Fibroblast of skin of right quadriceps (primary cell): ENCODE measurements at regions not wholly inside any gene's neighbourhood (a gene's known extent, or its start where the extent isn't known, plus 50 kb on each side); places are given as distances from the start of the nearest gene placed in this dataset.
A peak's percentile ranks its signal among the peaks of the same experiment; 100 is the strongest.
"Not testable (repeated sequence)": the region's sequence is repeated elsewhere in the genome, so short reads cannot be mapped to it uniquely, and the experiment has no call there.

Experiments
- DNase-seq: peaks from one replicate; pipeline ENCODE4 v3.0.0-alpha.2; 2013

DNA sequence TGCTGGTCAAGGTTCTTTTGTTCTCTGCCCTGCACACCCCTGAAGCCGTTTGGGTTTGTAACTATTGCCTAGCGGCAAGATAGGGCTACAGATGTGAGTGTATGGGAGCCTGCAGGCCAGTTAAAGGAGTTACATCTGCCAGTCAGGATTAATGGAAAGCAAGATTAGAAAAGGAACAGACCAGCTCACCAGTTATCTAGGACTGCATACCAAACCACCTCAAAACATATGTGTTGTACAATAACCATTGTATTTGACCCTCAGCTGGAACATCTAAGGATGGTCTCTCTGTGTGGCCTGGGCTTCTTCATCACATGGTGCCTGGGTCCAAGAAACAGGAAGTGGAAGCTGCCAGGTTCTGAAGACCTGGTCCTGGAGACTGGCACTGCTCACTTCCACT lies 52.5 kb upstream of the FBXO28 start:
- no peak for DNase-seq

DNA sequence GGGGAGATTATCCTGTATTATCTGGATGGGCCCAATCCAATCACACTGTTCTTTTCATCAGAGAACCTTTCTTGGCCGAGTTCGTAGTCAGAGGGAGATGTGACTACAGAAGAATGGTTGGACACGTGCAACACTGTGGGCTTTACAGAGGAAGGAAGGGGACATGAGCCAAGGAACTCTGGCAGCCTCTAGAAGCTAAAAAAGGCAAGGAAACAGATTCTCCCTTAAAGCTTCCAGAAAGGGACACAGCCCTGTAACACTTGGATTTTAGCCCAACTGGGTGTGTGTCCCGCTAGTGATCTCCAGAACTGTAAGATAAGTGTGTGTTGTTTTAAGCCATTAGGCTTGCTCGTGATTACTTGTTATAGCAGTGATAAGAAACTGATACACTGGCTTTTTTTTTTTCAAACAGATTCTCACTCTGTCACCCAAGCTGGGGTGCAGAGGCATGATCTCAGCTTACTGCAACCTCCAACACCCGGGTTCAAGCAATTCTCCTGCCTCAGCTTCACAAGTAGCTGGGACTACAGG lies 53.9 kb upstream of the FBXO28 start:
- DNase-seq: no peak

GRCh38 chr1:224058303-224058702 lies 55.6 kb upstream of the FBXO28 start:
- DNase-seq: peak; percentile 58

DNA sequence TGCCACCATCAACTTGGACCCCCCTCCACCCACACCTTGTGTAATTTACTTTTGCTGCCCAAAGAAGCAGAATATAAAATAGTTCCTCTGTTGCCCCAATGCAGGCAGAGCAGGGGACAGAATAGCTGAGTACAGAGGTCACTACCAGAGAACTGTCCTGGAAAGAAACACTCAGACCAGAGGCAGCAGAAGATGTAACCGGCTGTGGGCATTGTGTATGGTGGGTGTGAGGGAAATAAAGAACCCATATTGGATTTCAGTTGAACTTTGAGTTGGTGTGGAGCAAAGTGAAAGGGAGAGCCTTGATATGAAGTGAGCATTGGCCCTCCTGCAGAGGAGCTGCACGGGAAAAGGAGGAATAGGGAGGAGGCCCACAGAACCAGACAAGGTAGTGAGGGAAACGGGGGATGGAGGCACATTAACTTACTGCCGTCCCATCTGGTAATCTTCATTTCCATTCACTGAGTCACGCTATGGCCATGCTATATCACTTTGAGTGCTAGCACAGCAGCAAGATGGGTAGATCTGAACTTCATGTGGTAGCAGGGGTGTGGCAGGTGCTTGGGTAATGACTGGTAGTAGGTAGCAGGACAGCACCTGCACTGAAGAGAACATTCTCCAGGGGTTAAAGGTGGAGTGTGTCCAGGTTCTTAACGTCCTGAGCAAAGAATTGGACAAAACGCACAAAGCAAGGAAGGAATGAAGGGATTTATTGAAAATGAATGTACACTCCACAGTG lies 56.3 kb upstream of the FBXO28 start:
- DNase-seq: peak; percentile 11

DNA sequence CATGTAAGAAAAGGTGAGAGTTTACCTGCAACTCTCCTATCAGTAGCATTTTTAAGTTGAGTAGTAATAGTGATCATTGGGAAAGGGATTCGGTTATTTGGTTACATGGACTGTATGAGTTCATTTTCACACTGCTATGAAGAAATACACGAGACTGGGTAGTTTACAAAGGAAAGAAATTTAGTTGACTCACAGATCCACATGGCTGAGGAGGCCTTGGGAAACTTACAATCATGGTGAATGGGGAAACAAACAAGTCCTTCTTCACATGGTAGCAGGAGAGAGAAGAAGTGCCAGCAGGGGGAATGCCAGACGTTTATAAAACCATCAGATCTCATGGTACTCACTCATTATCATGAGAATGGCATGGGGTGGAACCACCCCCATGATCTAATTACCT lies 59.3 kb upstream of the FBXO28 start:
- DNase-seq: no peak

DNA sequence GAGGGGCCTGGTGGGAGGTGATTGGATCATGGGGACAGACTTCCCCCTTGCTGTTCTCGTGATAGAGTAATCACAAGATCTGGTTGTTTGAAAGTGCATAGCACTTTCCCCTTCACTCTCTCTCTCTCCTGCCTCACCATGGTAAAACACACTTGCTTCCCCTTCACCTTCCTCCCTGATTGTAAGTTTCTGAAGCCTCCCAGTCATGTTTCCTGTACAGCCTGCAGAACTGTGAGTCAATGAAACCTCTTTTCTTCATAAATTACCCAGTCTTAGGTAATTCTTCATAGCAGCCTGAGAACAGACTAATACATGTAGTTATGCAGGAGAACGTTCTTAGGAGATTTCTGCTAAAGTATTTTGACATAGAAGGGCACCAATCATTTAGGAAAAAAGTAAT lies 59.9 kb upstream of the FBXO28 start:
- DNase-seq: no peak

- DNase-seq: no peak
Observed at GRCh38 chr1:224053456-224053855, 60.5 kb upstream of the FBXO28 start.

GRCh38 chr1:224052772-224053171 lies 61.1 kb upstream of the FBXO28 start:
- peak; percentile 61 for DNase-seq

DNA sequence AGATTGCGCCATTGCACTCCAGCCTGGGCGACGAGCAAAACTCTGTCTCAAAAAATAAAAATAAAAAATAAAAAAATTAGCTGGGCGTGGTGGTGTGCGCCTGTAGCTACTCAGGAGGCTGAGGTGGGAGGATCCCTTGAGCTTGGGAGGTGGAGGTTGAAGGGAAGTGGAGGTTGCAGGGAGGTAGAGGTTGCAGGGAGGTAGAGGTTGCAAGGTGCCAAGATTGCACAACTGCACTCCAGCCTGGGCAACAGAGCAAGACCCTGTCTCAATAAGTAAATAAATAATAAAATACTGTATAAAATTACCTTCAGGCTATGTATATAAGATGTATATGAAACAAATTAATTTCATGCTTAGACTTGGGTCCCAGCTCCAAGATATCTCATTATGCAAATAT lies 62.1 kb upstream of the FBXO28 start:
- DNase-seq: not testable (repeated sequence)

DNA sequence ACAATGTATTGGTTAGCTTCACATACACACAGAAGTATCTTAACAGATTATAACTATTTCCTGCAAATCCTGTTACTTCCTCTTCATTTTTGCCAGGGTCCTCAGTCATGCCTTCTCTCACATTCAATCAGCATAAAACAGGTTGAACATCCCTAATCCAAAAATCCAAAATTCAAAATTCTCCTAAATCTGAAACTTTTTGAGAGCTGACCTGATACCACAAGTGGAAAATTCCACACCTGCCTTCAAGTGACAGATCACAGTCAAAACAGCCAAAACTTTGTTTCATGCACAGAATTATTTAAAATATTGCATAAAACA lies 62.9 kb upstream of the FBXO28 start:
- no peak for DNase-seq

- peak; percentile 43 for DNase-seq
Observed at GRCh38 chr1:224047538-224047937, 66.4 kb upstream of the FBXO28 start.

DNA sequence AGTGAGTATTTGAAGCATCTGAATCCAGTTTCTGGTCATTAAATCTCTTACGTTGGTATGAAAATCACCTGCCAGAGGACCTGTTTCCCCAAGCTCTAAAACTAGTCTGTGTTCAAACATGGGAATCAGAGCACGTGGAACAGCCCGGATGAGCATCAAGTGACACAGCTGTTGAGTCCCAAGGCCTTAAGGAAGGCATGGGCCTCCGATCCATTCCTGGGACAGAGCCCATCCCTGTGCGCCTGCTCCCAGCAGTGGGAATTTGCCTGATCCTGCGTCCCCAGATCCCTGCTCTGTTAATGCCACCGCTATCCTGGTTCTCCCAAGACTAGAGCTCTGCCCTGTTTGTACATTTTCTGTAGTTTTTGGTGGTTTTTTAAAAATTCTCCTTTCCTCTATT lies 68.4 kb upstream of the FBXO28 start:
- no peak for DNase-seq

DNA sequence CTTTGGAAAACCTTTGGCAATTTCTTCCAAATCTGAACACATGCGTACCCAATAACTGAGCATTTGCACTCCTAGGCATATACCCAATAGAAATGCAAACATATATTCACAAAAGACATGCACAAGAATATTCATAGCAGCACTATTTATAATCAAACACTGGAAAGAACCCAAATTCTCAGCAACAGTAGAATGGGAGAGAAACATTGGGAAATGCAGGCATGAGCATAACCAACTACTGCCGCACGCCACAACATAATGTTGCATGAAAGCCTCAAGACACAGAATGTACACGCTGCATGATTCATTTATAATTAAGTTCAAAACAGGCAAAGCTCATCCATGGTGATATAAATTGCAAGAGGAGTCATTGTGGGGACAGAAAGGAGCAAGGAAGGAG lies 69.5 kb upstream of the FBXO28 start:
- no peak for DNase-seq

DNA sequence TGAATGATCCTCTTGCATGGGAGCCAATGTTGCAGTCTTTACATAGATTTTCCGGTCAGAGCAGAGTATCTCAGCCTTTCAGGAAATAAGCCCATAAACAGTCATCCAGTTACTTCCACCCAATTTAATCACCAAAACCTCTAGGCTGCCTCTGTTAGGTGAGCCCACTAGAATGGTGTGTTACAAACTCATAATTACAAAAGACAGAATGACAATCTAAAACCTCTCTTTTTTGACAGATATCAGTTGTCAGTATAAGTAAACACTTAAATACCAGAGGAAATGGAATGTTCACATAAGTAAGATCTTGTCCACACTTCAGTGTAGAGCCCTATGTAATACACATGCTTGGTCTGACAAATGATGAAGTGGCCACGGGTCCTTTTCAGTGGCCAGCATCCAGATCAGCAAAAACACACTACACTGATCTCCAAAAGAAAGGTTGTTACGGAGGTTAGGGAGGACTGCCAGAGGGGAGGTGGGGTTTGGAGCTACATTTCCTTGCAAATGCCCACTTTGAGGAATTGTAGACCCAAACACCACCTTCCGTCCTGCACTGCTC lies 71.3 kb upstream of the FBXO28 start:
- no peak for DNase-seq

GRCh38 chr1:224041032-224041431 lies 72.9 kb upstream of the FBXO28 start:
- no peak for DNase-seq

DNA sequence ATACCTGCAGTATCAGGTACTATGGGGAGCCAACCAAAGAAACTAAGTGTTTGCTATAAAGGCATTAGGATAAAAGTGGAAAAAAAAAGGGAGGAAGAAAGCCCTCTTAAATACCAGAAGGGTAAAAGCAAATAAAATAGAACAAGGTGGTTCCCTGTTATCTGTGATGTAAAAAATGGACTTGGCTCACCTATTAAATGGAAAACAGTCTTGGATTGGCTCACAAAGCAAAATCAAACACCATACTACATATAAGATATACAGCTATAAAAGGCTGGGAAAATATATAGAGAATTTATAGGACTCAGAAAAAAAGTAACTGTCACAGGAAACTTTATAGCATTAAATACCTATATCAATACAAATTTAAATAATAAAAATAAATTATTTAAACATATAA lies 73.5 kb upstream of the FBXO28 start:
- not testable (repeated sequence) for DNase-seq

DNA sequence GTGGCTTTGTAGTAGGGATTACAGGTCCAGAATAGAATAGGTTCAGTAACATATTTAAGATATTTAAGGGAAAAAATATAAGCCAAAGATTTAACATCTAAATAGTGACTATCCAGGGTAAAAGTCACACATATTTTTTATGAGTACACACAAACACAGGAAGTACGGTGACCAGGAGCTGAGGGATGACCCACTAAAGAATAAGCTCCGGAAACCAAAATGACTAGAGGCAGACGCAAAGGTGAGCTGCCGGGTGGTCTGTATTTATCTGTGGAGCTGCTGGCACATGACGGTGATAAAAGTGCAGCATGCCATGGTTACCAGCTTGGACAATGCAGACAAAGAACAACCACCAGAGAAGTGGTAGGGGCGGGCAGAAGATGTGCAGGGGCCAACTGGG lies 73.9 kb upstream of the FBXO28 start:
- not testable (repeated sequence) for DNase-seq

GRCh38 chr1:224038832-224039231 lies 75.1 kb upstream of the FBXO28 start:
- DNase-seq: not testable (repeated sequence)

DNA sequence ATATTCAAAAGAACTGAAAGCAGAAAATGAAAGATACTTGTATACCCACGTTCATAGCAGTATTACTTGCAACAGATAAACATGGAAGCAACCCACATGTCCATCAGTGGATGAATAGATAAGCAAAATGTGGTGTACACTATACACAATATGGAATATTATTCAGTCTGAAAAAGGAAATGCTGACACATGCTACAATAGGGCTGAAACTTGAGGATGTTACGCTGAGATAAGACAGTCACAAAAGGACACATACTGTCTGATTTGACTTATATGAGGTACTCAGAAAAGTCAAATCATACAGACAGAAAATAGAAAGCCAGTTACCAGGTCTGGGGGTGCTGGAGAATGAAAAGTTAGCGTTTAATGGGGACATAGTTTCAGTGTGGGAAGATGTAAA lies 76.5 kb upstream of the FBXO28 start:
- DNase-seq: not testable (repeated sequence)

GRCh38 chr1:224032608-224033276 lies 81.2 kb upstream of the FBXO28 start:
- DNase-seq: not testable (repeated sequence)

GRCh38 chr1:224031986-224032385 lies 81.9 kb upstream of the FBXO28 start:
- not testable (repeated sequence) for DNase-seq

- DNase-seq: not testable (repeated sequence)
Observed at GRCh38 chr1:224030257-224030656, 83.7 kb upstream of the FBXO28 start.

GRCh38 chr1:224029286-224030025 lies 84.5 kb upstream of the FBXO28 start:
- DNase-seq: not testable (repeated sequence)
